H9 (cell line): ENCODE measurements at regions not wholly inside any gene's neighbourhood (a gene's known extent, or its start where the extent isn't known, plus 50 kb on each side); places are given as distances from the start of the nearest gene placed in this dataset.
"Not testable (repeated sequence)": the region's sequence is repeated elsewhere in the genome, so short reads cannot be mapped to it uniquely, and the experiment has no call there.

Source experiments
- DNase-seq: peaks from one replicate; pipeline ENCODE4 v3.0.0-alpha.2; 2017
- H2AFZ ChIP-seq: one replicate; pipeline ENCODE4 v1.6.1; 2013; ENCODE audit warnings: mild to moderate bottlenecking, low read length, control low read depth, moderate library complexity
- H2AK5ac ChIP-seq: 2 replicates; pipeline ENCODE4 v1.6.1; 2013; ENCODE audit warnings: low read length, control low read depth, mixed read lengths; ENCODE audit not compliant: insufficient read length
- H2BK120ac ChIP-seq: one replicate; pipeline ENCODE4 v1.6.1; 2013; ENCODE audit warnings: low read depth, mild to moderate bottlenecking, low read length, control low read depth, inconsistent platforms; ENCODE audit not compliant: poor library complexity, severe bottlenecking
- H2BK12ac ChIP-seq: 2 replicates; pipeline ENCODE4 v1.6.1; 2013; ENCODE audit warnings: low read length, control low read depth, mixed read lengths, low read depth; ENCODE audit not compliant: insufficient read length
- H2BK15ac ChIP-seq: 2 replicates; pipeline ENCODE4 v1.6.1; 2013; ENCODE audit warnings: low read depth, low read length, control low read depth
- H2BK20ac ChIP-seq: one replicate; pipeline ENCODE4 v1.6.1; 2013; ENCODE audit warnings: low read depth, mild to moderate bottlenecking, low read length, control low read depth, inconsistent platforms; ENCODE audit not compliant: poor library complexity, severe bottlenecking
- H2BK5ac ChIP-seq: 2 replicates; pipeline ENCODE4 v1.6.1; 2013; ENCODE audit warnings: low read length, control low read depth, mixed read lengths; ENCODE audit not compliant: insufficient read length
- H3K14ac ChIP-seq: 2 replicates; pipeline ENCODE4 v1.6.1; 2013; ENCODE audit warnings: low read length, control low read depth; ENCODE audit not compliant: insufficient read depth
- H3K18ac ChIP-seq: 2 replicates; pipeline ENCODE4 v1.6.1; 2013; ENCODE audit warnings: low read depth, mild to moderate bottlenecking, mixed read lengths, low read length, control low read depth; ENCODE audit not compliant: insufficient read length
- H3K23ac ChIP-seq: 2 replicates; pipeline ENCODE4 v1.6.1; 2013; ENCODE audit warnings: low read length, control low read depth, mixed read lengths, low read depth; ENCODE audit not compliant: insufficient read length
- H3K23me2 ChIP-seq: 2 replicates; pipeline ENCODE4 v1.6.1; 2013; ENCODE audit warnings: low read depth, mild to moderate bottlenecking, mixed read lengths, low read length, control low read depth; ENCODE audit not compliant: insufficient read length, poor library complexity, severe bottlenecking
- H3K27ac ChIP-seq: 2 replicates; pipeline ENCODE4 v1.5.1; 2013; ENCODE audit warnings: low read length, control low read depth, mixed read lengths, low read depth; ENCODE audit not compliant: insufficient read length
- H3K27me3 ChIP-seq: 2 replicates; pipeline ENCODE4 v1.6.1; 2013; ENCODE audit warnings: low read length, control low read depth, inconsistent platforms; ENCODE audit not compliant: insufficient read depth
- H3K4ac ChIP-seq: 2 replicates; pipeline ENCODE4 v1.6.1; 2013; ENCODE audit warnings: low read depth, mild to moderate bottlenecking, control low read depth, inconsistent platforms, low read length, moderate library complexity
- H3K4me1 ChIP-seq: 2 replicates; pipeline ENCODE4 v1.6.1; 2013; ENCODE audit warnings: low read length, control low read depth, inconsistent platforms; ENCODE audit not compliant: insufficient read depth
- H3K4me2 ChIP-seq: 2 replicates; pipeline ENCODE4 v1.6.1; 2013; ENCODE audit warnings: low read length, control low read depth, mixed read lengths; ENCODE audit not compliant: insufficient read length, insufficient read depth
- H3K56ac ChIP-seq: 2 replicates; pipeline ENCODE4 v1.6.1; 2013; ENCODE audit warnings: low read depth, mild to moderate bottlenecking, mixed read lengths, low read length, control low read depth; ENCODE audit not compliant: insufficient read length
- H3K79me1 ChIP-seq: 2 replicates; pipeline ENCODE4 v1.6.1; 2013; ENCODE audit warnings: low read depth, mild to moderate bottlenecking, moderate library complexity, low read length, control low read depth, inconsistent platforms; ENCODE audit not compliant: insufficient read depth, poor library complexity, severe bottlenecking
- H3K79me2 ChIP-seq: 2 replicates; pipeline ENCODE4 v1.6.1; 2013; ENCODE audit warnings: low read length, control low read depth, inconsistent platforms; ENCODE audit not compliant: insufficient read depth
- H3K9ac ChIP-seq: 2 replicates; pipeline ENCODE4 v1.6.1; 2013; ENCODE audit warnings: low read length, control low read depth, mixed read lengths; ENCODE audit not compliant: insufficient read length; ENCODE audit errors: extremely low read depth
- H3K9me3 ChIP-seq: one replicate; pipeline ENCODE4 v1.6.1; 2013; ENCODE audit warnings: low read depth, low read length, inconsistent platforms; ENCODE audit not compliant: control insufficient read depth
- H3T11ph ChIP-seq: one replicate; pipeline ENCODE4 v1.6.1; 2013; ENCODE audit warnings: mild to moderate bottlenecking, low read length, control low read depth, inconsistent platforms
- H4K20me1 ChIP-seq: one replicate; pipeline ENCODE4 v1.6.1; 2013; ENCODE audit not compliant: control insufficient read depth, insufficient read length, insufficient read depth
- H4K5ac ChIP-seq: 2 replicates; pipeline ENCODE4 v1.6.1; 2013; ENCODE audit warnings: low read depth, mild to moderate bottlenecking, mixed read lengths, low read length, control low read depth; ENCODE audit not compliant: insufficient read length
- H4K8ac ChIP-seq: replicated peaks from 2 replicates; pipeline ENCODE4 v1.6.1; 2013; ENCODE audit warnings: low read length, control low read depth, mixed read lengths, low read depth; ENCODE audit not compliant: insufficient read length
- H4K91ac ChIP-seq: 2 replicates; pipeline ENCODE4 v1.6.1; 2013; ENCODE audit warnings: low read depth, mild to moderate bottlenecking, moderate library complexity, mixed read lengths, low read length, control low read depth; ENCODE audit not compliant: insufficient read length
- H3K27ac Mint-ChIP-seq, 3 experiments: 2 replicates in 2 of 3; 3 replicates in 1 of 3; pipeline ENCODE4 v1.8.0; 2020 to 2021; ENCODE audit warnings: mixed read lengths in 3 of 3, mild to moderate bottlenecking in 1 of 3, moderate library complexity in 1 of 3
- H3K27me3 Mint-ChIP-seq: 2 replicates; pipeline ENCODE4 v1.8.0; 2021; ENCODE audit warnings: low read depth, mild to moderate bottlenecking, moderate library complexity, mixed read lengths
- H3K36me3 Mint-ChIP-seq, 3 experiments: 2 replicates in 2 of 3; 3 replicates in 1 of 3; pipeline ENCODE4 v1.8.0; 2020 to 2021; ENCODE audit warnings: low read depth in 3 of 3, mixed read lengths in 3 of 3; ENCODE audit not compliant: insufficient read depth in 1 of 3
- H3K4me1 Mint-ChIP-seq, 2 experiments: 2 replicates each; pipeline ENCODE4 v1.8.0; 2020; ENCODE audit warnings: mixed read lengths in 2 of 2
- H3K4me3 Mint-ChIP-seq, 2 experiments: 2 replicates in 1 of 2; 3 replicates in 1 of 2; pipeline ENCODE4 v1.8.0; 2020 to 2021; ENCODE audit warnings: mild to moderate bottlenecking in 2 of 2, mixed read lengths in 2 of 2, moderate library complexity in 1 of 2
- H3K9me3 Mint-ChIP-seq, 2 experiments: 2 replicates in 1 of 2; 3 replicates in 1 of 2; pipeline ENCODE4 v1.8.0; 2020; ENCODE audit warnings: mild to moderate bottlenecking in 2 of 2, mixed read lengths in 2 of 2, moderate library complexity in 1 of 2
- WGBS: extraction: QIAGEN DNeasy Blood & Tissue Kit; methylation state at CpG from one replicate; pipeline ENCODE4 v1.1.7; 2013; ENCODE audit warnings: missing lambda C conversion rate, low lambda C conversion rate, mixed read lengths; ENCODE audit not compliant: insufficient read length; ENCODE audit errors: extremely low coverage; 5-methylcytosine and 5-hydroxymethylcytosine counted together
- TF ChIP-seq, protein P1 (sequence below): fragments of 200-600 bp; sonication (generic); conservative IDR thresholded peaks from 3 replicates; pipeline ENCODE4 v1.8.0; 2021; ENCODE audit warnings: antibody characterized with exemption, mild to moderate bottlenecking

DNA sequence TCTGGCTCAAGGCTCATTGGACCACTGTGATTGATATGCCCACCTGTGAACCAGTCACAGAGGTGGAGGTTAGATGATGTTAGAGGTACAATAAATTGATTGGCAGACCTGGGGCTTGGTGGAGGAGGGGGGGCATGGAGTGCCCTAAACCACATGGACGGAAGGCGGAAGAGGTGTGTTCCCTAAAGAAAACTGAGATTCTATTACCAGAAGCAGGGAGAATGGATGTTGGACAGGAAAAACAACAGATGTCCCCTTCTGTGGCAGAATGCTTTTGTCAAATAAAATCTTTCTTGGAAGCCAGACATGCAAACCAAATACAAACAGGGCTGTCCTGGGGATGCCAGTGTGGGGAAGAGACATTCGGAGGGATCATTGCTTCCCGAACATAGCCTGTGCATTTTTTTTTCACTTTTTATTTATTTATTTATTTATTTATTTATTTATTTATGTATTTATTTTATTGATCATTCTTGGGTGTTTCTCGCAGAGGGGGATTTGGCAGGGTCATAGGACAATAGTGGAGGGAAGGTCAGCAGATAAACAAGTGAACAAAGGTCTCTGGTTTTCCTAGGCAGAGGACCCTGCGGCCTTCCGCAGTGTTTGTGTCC, 433.9 kb downstream of the RPS24 start:
- no peak overlapping the region for H3K23ac ChIP-seq
- H3K4me2 ChIP-seq, result no peak overlapping the region
- no peak overlapping the region for H4K8ac ChIP-seq
- no peak overlapping the region for H2BK15ac ChIP-seq
- no peaks in the 10 kb centered on the region for H3K9me3 ChIP-seq
- peaks cover 4% of the 10 kb centered on the region; the same call in 1 of the 2 replicates for H3K4me1 ChIP-seq
- Mint-ChIP-seq H3K4me3 (no peak overlapping the region), H3K27me3 (peaks cover 1% of the 10 kb centered on the region; the same call in 1 of the 2 replicates), H3K27ac (no peak overlapping the region), H3K4me1 (peaks cover 24 to 44% of the 10 kb centered on the region in 2 experiments), H3K9me3 (peaks cover 4 to 15% of the 10 kb centered on the region in 2 experiments; a peak in 4 of 5 replicates), H3K36me3 (peaks cover 0 to 15% (median 2%) of the 10 kb centered on the region in 3 experiments; a peak in 5 of 7 replicates)
- no peak overlapping the region for H3K27ac ChIP-seq
- H2AFZ ChIP-seq, result no peak overlapping the region
- H2BK12ac ChIP-seq, result no peak overlapping the region
- no peak overlapping the region for H2AK5ac ChIP-seq
- no peak overlapping the region for H3K4ac ChIP-seq
- no peaks in the 10 kb centered on the region for H3K79me2 ChIP-seq
- H4K5ac ChIP-seq, result no peak overlapping the region
- H3K18ac ChIP-seq, result no peak overlapping the region
- H2BK5ac ChIP-seq, result no peak overlapping the region
- H4K91ac ChIP-seq, result no peak overlapping the region
- no peak for DNase-seq
- H3K79me1 ChIP-seq, result no peaks in the 10 kb centered on the region
- H2BK120ac ChIP-seq, result no peak overlapping the region
- H2BK20ac ChIP-seq, result no peak overlapping the region
- no peak overlapping the region for H3T11ph ChIP-seq
- H3K9ac ChIP-seq, result no peak overlapping the region
- H3K14ac ChIP-seq, result no peak overlapping the region
- H4K20me1 ChIP-seq, result no peaks in the 10 kb centered on the region
- H3K56ac ChIP-seq, result no peak overlapping the region
- no peaks in the 10 kb centered on the region for H3K23me2 ChIP-seq
- TF ChIP-seq, protein P1, sequence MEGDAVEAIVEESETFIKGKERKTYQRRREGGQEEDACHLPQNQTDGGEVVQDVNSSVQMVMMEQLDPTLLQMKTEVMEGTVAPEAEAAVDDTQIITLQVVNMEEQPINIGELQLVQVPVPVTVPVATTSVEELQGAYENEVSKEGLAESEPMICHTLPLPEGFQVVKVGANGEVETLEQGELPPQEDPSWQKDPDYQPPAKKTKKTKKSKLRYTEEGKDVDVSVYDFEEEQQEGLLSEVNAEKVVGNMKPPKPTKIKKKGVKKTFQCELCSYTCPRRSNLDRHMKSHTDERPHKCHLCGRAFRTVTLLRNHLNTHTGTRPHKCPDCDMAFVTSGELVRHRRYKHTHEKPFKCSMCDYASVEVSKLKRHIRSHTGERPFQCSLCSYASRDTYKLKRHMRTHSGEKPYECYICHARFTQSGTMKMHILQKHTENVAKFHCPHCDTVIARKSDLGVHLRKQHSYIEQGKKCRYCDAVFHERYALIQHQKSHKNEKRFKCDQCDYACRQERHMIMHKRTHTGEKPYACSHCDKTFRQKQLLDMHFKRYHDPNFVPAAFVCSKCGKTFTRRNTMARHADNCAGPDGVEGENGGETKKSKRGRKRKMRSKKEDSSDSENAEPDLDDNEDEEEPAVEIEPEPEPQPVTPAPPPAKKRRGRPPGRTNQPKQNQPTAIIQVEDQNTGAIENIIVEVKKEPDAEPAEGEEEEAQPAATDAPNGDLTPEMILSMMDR, result no peak
- H3K27me3 ChIP-seq, result no peaks in the 10 kb centered on the region
- no CpG with 5 or more reads among the region's 7 CpGs for WGBS

DNA sequence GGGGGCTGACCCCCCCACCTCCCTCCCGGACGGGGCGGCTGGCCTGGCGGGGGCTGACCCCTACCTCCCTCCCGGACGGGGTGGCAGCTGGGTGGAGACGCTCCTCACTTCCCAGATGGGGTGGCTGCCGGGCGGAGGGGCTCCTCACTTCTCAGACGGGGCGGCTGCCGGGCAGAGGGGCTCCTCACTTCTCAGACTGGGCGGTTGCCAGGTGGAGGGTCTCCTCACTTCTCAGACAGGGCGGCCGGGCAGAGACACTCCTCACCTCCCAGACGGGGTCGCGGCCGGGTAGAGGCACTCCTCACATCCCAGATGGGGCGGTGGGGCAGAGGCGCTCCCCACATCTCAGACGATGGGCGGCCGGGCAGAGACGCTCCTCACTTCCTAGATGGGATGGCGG, 435.1 kb downstream of the RPS24 start:
- peaks cover 33 to 52% of the 10 kb centered on the region in 2 experiments for H3K4me1 Mint-ChIP-seq
- H3K18ac ChIP-seq, result not testable (repeated sequence)

More for the DNA sequence above, 435.1 kb downstream of the RPS24 start:
- not testable (repeated sequence) for H2AK5ac ChIP-seq, H4K20me1 ChIP-seq, H2AFZ ChIP-seq, H3K27ac Mint-ChIP-seq, H3K4me3 Mint-ChIP-seq, H3T11ph ChIP-seq, H4K91ac ChIP-seq, H2BK12ac ChIP-seq, H3K23ac ChIP-seq, H2BK20ac ChIP-seq, H2BK5ac ChIP-seq, H3K4ac ChIP-seq, H3K9ac ChIP-seq, H3K79me1 ChIP-seq, H4K5ac ChIP-seq, DNase-seq, H2BK120ac ChIP-seq, H3K4me2 ChIP-seq, H3K79me2 ChIP-seq, H3K27me3 Mint-ChIP-seq, H2BK15ac ChIP-seq, H3K4me1 ChIP-seq, H3K9me3 ChIP-seq, H3K14ac ChIP-seq, H3K27ac ChIP-seq, H3K56ac ChIP-seq, H4K8ac ChIP-seq, H3K23me2 ChIP-seq, H3K27me3 ChIP-seq
- Mint-ChIP-seq H3K9me3 (peaks cover 4 to 15% of the 10 kb centered on the region in 2 experiments; a peak in 4 of 5 replicates), H3K36me3 (peaks cover 0 to 15% (median 2%) of the 10 kb centered on the region in 3 experiments; a peak in 5 of 7 replicates)
- no CpG with 5 or more reads among the region's 26 CpGs for WGBS
